Bone marrow (tissue), 2 donors: ENCODE measurements at regions not wholly inside any gene's neighbourhood (a gene's known extent, or its start where the extent isn't known, plus 50 kb on each side); places are given as distances from the start of the nearest gene placed in this dataset.
"Not testable (repeated sequence)": the region's sequence is repeated elsewhere in the genome, so short reads cannot be mapped to it uniquely, and the experiment has no call there.

ENCODE experiments used
- DNase-seq, 2 donors: peaks; one replicate each; lab custom pipeline; 2025; lab: John Stamatoyannopoulos, UW

GRCh38 chr4:17241835-17242234, 270.1 kb downstream of the QDPR start:
- no peak for DNase-seq

- DNase-seq = no peak
Observed at GRCh38 chr4:17238633-17239032, 273.3 kb downstream of the QDPR start.

GRCh38 chr4:17236686-17237085, 275.2 kb downstream of the QDPR start:
- no peak for DNase-seq

GRCh38 chr4:17234678-17235077, 277.2 kb downstream of the QDPR start:
- DNase-seq = no peak

- no peak for DNase-seq
Observed at GRCh38 chr4:17232566-17233253, 279.2 kb downstream of the QDPR start.

- not testable (repeated sequence) for DNase-seq
Observed at GRCh38 chr4:17231880-17232475, 279.9 kb downstream of the QDPR start.

- no peak for DNase-seq
Observed at GRCh38 chr4:17230727-17231126, 281.2 kb downstream of the QDPR start.

GRCh38 chr4:17220816-17221215, 291.1 kb downstream of the QDPR start:
- DNase-seq = no peak

- no peak for DNase-seq
Observed at GRCh38 chr4:17218786-17219185, 293.1 kb downstream of the QDPR start.

GRCh38 chr4:17206829-17207801, 304.8 kb downstream of the QDPR start:
- no peak for DNase-seq

GRCh38 chr4:17204908-17205307, 306.5 kb upstream of the LDB2 start:
- DNase-seq = no peak

GRCh38 chr4:17203797-17204196, 305.4 kb upstream of the LDB2 start:
- no peak for DNase-seq

GRCh38 chr4:17197070-17197469, 298.6 kb upstream of the LDB2 start:
- DNase-seq = no peak

- DNase-seq = no peak
Observed at GRCh38 chr4:17195461-17196275, 297.2 kb upstream of the LDB2 start.

- DNase-seq = no peak
Observed at GRCh38 chr4:17194586-17194985, 296.1 kb upstream of the LDB2 start.

GRCh38 chr4:17189759-17190158, 291.3 kb upstream of the LDB2 start:
- DNase-seq = no peak

- DNase-seq = no peak
Observed at GRCh38 chr4:17189401-17189720, 290.9 kb upstream of the LDB2 start.

- DNase-seq = no peak
Observed at GRCh38 chr4:17188547-17189400, 290.3 kb upstream of the LDB2 start.

GRCh38 chr4:17188125-17188524, 289.7 kb upstream of the LDB2 start:
- DNase-seq = no peak

- DNase-seq = no peak
Observed at GRCh38 chr4:17187003-17187402, 288.6 kb upstream of the LDB2 start.

GRCh38 chr4:17182888-17183287, 284.4 kb upstream of the LDB2 start:
- DNase-seq = no peak
